ENCODE measurements at regions not wholly inside any gene's neighbourhood (a gene's known extent, or its start where the extent isn't known, plus 50 kb on each side); places are given as distances from the start of the nearest gene placed in this dataset.
A peak's percentile ranks its signal among the peaks of the same experiment; 100 is the strongest.
"Not testable (repeated sequence)": the region's sequence is repeated elsewhere in the genome, so short reads cannot be mapped to it uniquely, and the experiment has no call there.

DNA sequence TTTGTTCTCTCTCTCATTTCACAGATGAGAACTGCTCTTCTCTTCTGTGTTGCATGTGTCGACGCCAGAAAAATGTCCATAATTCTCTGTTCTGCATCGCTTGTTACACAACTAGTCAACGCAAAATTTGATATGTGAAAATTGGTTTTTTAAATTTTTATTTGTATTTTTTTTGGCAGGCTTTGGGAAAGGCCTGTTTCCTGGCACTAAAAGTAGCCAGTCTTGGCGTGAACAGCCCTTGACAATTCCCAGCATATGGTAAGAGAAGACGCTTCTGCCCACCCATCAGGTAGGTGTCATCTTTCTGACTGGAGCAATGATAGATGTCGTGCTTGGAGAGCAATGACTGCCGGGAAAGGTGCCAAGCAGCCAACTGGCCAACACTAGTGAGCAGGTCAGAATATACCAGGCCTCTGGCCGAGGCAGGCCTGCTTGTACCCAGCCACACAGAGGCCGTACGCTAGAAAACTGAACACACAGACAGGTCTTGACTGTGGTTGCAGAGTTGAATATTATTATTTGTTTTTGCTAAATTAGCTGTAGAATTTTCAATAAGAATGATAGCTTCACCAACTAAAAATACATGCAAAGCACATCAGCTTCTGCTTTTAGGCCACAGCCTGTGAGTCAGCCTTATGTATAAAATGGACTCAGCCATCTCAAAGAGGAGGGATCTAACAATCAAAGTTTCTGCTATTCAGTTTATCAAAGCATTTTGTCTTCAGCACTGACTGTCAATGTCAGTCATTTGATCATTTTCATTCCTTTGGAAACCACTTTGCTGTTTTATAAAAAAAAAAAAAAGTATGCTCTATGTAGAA, 837.5 kb downstream of the MCTP2 start:
- TF ChIP-seq, protein P1, sequence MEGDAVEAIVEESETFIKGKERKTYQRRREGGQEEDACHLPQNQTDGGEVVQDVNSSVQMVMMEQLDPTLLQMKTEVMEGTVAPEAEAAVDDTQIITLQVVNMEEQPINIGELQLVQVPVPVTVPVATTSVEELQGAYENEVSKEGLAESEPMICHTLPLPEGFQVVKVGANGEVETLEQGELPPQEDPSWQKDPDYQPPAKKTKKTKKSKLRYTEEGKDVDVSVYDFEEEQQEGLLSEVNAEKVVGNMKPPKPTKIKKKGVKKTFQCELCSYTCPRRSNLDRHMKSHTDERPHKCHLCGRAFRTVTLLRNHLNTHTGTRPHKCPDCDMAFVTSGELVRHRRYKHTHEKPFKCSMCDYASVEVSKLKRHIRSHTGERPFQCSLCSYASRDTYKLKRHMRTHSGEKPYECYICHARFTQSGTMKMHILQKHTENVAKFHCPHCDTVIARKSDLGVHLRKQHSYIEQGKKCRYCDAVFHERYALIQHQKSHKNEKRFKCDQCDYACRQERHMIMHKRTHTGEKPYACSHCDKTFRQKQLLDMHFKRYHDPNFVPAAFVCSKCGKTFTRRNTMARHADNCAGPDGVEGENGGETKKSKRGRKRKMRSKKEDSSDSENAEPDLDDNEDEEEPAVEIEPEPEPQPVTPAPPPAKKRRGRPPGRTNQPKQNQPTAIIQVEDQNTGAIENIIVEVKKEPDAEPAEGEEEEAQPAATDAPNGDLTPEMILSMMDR (conservative IDR thresholded peaks at IDR 0.05; ENCODE audit: low read length), result no peak
- no peak overlapping the region for H3K4me3 ChIP-seq (ENCODE audit: low read length)
- no peak for DNase-seq (ENCODE audit: low read depth)

DNA sequence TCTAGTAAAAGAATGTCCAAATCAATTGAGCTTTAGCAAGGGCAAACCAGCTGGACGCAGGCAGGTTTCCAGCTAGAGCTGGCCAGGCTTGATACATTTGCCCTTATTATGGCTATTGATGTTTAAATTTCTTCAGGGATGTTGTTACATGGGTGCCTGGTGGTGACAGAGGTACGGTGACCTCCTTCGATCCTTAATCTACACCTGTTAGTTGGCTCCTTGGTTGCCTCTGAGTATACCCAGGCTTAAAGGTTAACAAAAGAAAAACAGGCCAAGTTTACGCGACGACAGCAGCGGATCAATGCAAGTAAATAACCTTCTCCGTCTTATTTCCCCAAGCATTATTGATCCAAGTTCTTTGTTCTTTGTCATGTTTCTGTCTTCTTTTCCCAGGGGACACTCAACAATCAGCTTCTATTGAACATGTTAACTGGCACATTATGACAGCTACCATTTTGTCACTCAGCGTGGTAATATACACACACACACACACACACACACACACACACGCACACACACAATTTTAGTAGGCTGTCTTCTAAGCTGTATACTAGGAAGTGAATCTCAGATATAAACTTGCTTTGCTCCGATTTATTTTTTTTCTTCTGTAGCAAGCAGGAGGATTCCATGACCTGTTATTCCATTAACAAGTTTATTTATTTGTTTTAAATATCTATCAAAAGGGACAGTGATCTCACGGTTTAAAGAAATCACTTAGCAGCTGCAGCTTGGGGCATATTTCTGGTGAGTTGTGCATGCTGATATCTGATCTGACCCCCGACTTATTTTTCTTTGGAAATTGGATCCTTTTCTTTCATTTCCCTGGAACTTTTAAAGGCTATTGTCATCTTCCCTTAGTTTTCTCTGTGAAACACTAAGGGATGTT, 844.7 kb downstream of the MCTP2 start:
- TF ChIP-seq, protein P1 (conservative IDR thresholded peaks at IDR 0.05; ENCODE audit: low read length), result no peak
- DNase-seq (ENCODE audit: low read depth), result no peak
- no peak overlapping the region for H3K4me3 ChIP-seq (ENCODE audit: low read length)

DNA sequence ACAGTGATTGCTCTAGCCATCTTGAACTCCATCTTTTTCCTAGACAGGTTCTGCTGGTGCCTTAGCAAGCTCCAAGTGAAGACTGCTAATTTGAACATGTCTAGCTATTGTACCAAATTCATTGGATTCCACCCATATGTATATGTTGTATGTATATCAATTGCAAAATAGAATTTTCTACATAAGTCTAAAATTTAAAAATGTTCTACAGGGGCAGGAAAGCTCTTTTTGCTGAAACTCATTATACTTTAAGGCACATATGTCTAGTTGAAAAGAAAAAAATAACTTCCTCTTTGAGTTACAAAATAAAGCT, 845.3 kb downstream of the MCTP2 start:
- TF ChIP-seq, protein P1 (conservative IDR thresholded peaks at IDR 0.05; ENCODE audit: low read length), result no peak
- DNase-seq (ENCODE audit: low read depth), result no peak
- no peak overlapping the region for H3K4me3 ChIP-seq (ENCODE audit: low read length)

DNA sequence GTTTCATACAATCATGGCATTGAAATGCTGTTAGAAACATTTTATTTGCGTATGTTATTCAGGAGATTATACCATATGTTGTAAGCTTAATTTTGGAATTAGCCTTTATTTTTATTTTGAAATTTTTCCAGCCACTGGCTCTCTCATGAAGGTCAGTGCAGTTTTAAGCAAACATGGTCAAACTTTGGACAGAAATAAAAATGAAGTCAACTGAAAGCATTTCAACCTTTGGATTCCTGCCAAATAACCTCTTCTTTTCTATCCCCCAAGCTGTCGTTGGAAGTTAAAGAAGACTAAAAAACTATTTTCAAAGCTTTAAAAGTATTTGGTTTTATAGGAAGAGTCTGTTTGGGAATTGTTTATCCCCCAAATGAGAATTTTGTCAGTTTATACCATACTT, 846.6 kb downstream of the MCTP2 start:
- no peak for DNase-seq (ENCODE audit: low read depth)
- TF ChIP-seq, protein P1 (conservative IDR thresholded peaks at IDR 0.05; ENCODE audit: low read length), result no peak
- H3K4me3 ChIP-seq (ENCODE audit: low read length), result no peak overlapping the region

DNA sequence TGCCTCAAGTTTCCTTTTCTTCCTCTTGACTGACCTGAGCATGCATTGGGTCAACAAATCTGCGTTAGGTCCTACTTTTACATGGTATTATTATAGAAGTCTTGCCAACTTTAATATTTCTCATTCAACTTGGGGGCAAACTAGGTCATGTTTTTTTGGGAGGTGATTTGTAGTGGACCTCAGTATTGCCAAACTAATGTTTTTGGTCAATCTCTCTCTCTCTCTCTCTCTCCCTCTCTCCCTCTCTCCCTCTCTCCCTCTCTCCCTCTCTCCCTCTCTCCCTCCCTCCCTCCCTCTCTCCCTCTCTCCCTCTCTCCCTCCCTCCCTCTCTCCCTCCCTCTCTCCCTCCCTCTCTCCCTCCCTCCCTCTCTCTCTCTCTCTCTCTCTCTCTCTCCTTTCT, 848.9 kb downstream of the MCTP2 start:
- not testable (repeated sequence) for DNase-seq (ENCODE audit: low read depth); H3K4me3 ChIP-seq (ENCODE audit: low read length)

DNA sequence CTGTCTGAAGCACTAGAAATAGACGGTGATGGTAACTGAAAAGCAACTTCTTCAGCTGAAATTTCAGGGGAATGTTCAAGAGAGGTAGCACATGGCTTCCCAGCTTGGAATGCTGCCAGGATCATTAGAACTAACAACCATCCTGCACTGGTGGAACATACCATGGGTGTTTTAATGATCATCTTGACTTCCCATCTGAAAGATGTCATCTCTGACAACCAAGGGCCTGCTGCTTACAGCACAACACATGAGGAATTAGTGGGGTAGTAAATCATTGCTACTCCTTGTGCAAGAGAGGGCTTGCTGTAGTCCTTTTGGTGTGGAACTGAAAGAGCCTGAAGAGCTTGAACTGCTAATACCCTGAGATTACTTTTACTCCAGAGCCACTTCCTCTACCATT, 853.7 kb downstream of the MCTP2 start:
- DNase-seq (ENCODE audit: low read depth), result peak; percentile 75
- no peak overlapping the region for H3K4me3 ChIP-seq (ENCODE audit: low read length)
- TF ChIP-seq, protein P1 (conservative IDR thresholded peaks at IDR 0.05; ENCODE audit: low read length), result no peak

DNA sequence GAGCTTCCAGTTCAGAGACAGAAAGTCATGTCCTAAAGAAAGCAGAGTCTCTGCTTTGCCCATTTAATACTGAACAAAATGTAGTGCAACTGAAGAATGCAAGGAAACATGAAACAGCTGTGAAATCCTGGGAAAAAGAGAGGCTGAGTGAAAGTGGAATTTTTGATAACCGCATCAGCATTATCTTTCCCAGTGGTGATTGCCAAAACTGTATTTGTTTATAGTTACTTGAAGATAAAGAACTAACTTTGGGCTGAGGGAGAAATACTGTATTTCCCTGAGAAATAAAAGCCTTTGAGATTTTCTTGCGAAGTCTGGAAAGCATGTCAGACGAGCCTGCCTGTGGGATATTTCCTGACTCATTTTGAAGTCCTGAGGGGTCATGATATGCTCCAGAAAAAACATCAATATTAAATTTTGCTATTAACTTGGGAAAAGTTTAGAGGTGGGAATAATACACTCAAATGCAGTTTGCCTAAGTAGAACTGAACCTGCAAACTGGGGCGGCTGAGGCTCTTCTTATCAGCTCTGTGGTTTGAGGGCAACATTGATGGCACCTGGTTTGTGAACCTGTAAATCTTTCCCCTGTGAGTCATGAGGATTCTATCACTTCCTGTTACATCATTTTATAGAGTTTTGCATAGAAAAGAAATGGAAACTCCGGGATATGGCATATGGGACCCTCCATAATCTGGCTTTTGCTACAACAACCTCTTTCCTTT, 855.3 kb downstream of the MCTP2 start:
- no peak overlapping the region for H3K4me3 ChIP-seq (ENCODE audit: low read length)
- DNase-seq (ENCODE audit: low read depth), result peak; percentile 70
- TF ChIP-seq, protein P1 (conservative IDR thresholded peaks at IDR 0.05; ENCODE audit: low read length), result no peak

Measured in AG10803 (cell line).